Ishikawa (cell line): ENCODE measurements at regions not wholly inside any gene's neighbourhood (a gene's known extent, or its start where the extent isn't known, plus 50 kb on each side); places are given as distances from the start of the nearest gene placed in this dataset.

ENCODE experiments used
- CEBPB ChIP-seq: IDR thresholded peaks from 2 replicates; pipeline ENCODE4 v1.6.1; 2012
- CREB1 ChIP-seq: IDR thresholded peaks from 2 replicates; pipeline ENCODE4 v1.6.1; 2012; ENCODE audit warnings: low read depth
- EGR1 ChIP-seq: IDR thresholded peaks from 2 replicates; pipeline ENCODE4 v1.6.1; 2012
- EP300 ChIP-seq: IDR thresholded peaks from 2 replicates; pipeline ENCODE4 v1.6.1; 2012; ENCODE audit warnings: borderline replicate concordance
- FOXM1 ChIP-seq: IDR thresholded peaks from 2 replicates; pipeline ENCODE4 v1.6.1; 2012; ENCODE audit warnings: low read depth, borderline replicate concordance
- NFIC ChIP-seq: IDR thresholded peaks from 2 replicates; pipeline ENCODE4 v1.6.1; 2012
- RAD21 ChIP-seq: IDR thresholded peaks from 2 replicates; pipeline ENCODE4 v1.6.1; 2012; ENCODE audit warnings: low read depth
- TAF1 ChIP-seq: IDR thresholded peaks from 2 replicates; pipeline ENCODE4 v1.6.1; 2012; ENCODE audit warnings: low read depth, mild to moderate bottlenecking
- TCF12 ChIP-seq: IDR thresholded peaks from 2 replicates; pipeline ENCODE4 v1.6.1; 2012; ENCODE audit warnings: low read depth
- TEAD4 ChIP-seq: IDR thresholded peaks from 2 replicates; pipeline ENCODE4 v1.6.1; 2012
- YY1 ChIP-seq: IDR thresholded peaks from 2 replicates; pipeline ENCODE4 v1.6.1; 2012; ENCODE audit warnings: low read depth
- ZBTB7A ChIP-seq: IDR thresholded peaks from 2 replicates; pipeline ENCODE4 v1.6.1; 2012; ENCODE audit warnings: low read depth
- TF ChIP-seq, protein P1 (sequence below): IDR thresholded peaks from 2 replicates; pipeline ENCODE4 v1.6.1; 2012; ENCODE audit warnings: low read depth, mild to moderate bottlenecking
- TF ChIP-seq, protein P2 (sequence below): IDR thresholded peaks from 2 replicates; pipeline ENCODE4 v1.6.1; 2012
- TF ChIP-seq, protein P3 (sequence below): IDR thresholded peaks from 2 replicates; pipeline ENCODE4 v1.6.1; 2012

DNA sequence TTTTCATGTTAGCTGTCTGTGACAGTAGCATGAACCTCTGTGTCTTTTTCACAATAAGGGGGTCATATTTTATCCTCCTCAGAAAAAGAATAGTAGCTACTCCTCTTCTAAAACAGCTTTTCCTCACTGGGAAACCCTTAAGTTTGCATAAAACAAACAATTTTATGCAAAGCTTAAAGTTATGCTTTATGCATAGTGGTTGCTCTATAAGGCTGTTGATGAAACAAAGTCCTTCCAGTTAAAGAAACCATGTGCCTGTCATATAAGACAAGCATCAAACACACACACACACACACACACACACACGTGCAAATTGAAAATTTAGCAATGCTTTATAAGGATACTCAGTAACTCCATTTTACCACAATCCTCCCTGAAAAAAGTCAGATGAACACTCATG, 107.0 kb downstream of the CHD1L start:
- no peak for TF ChIP-seq TAF1
- TF ChIP-seq, protein P1, sequence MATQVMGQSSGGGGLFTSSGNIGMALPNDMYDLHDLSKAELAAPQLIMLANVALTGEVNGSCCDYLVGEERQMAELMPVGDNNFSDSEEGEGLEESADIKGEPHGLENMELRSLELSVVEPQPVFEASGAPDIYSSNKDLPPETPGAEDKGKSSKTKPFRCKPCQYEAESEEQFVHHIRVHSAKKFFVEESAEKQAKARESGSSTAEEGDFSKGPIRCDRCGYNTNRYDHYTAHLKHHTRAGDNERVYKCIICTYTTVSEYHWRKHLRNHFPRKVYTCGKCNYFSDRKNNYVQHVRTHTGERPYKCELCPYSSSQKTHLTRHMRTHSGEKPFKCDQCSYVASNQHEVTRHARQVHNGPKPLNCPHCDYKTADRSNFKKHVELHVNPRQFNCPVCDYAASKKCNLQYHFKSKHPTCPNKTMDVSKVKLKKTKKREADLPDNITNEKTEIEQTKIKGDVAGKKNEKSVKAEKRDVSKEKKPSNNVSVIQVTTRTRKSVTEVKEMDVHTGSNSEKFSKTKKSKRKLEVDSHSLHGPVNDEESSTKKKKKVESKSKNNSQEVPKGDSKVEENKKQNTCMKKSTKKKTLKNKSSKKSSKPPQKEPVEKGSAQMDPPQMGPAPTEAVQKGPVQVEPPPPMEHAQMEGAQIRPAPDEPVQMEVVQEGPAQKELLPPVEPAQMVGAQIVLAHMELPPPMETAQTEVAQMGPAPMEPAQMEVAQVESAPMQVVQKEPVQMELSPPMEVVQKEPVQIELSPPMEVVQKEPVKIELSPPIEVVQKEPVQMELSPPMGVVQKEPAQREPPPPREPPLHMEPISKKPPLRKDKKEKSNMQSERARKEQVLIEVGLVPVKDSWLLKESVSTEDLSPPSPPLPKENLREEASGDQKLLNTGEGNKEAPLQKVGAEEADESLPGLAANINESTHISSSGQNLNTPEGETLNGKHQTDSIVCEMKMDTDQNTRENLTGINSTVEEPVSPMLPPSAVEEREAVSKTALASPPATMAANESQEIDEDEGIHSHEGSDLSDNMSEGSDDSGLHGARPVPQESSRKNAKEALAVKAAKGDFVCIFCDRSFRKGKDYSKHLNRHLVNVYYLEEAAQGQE: no peak

DNA sequence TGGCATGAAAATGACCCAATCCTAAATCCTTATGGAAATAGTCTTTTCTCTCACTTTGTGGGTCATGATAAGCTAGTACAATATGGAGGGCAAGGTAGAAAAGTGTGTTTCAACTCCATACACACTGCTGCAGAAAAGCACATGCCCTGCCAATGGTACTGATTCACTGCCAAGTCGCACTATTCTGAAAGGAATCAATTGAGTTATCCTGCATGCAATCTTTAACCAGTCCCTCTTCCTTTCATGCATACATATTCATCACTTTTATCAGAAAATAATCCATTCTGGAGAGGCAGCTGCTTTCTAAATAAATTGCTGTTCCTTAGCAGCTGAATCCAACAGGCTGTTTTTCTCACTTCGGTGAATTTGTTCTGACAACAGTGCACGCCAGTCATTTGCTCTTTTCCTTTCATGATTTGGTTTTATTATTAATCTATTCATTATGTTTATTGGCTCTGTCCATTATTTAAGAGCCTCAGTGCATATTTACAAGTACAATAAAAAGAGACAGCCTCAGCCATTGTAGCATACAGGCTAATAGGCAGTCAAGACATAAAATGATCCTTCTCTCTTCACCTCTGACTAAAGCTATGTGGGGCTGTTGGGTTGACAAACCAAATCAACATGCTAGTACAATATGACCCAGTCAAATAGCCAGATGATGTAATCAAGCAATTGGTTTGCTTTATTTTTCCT, 108.8 kb downstream of the CHD1L start:
- no peak for TF ChIP-seq TEAD4
- TF ChIP-seq, protein P2, sequence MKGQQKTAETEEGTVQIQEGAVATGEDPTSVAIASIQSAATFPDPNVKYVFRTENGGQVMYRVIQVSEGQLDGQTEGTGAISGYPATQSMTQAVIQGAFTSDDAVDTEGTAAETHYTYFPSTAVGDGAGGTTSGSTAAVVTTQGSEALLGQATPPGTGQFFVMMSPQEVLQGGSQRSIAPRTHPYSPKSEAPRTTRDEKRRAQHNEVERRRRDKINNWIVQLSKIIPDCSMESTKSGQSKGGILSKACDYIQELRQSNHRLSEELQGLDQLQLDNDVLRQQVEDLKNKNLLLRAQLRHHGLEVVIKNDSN: no peak
- TF ChIP-seq RAD21: no peak
- no peak for TF ChIP-seq CEBPB
- no peak for TF ChIP-seq EGR1
- TF ChIP-seq EP300: no peak
- TF ChIP-seq, protein P3, sequence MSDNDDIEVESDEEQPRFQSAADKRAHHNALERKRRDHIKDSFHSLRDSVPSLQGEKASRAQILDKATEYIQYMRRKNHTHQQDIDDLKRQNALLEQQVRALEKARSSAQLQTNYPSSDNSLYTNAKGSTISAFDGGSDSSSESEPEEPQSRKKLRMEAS: no peak
- TF ChIP-seq TAF1: no peak
- no peak for TF ChIP-seq FOXM1
- no peak for TF ChIP-seq CREB1
- TF ChIP-seq, protein P1: no peak
- no peak for TF ChIP-seq NFIC
- no peak for TF ChIP-seq TCF12

DNA sequence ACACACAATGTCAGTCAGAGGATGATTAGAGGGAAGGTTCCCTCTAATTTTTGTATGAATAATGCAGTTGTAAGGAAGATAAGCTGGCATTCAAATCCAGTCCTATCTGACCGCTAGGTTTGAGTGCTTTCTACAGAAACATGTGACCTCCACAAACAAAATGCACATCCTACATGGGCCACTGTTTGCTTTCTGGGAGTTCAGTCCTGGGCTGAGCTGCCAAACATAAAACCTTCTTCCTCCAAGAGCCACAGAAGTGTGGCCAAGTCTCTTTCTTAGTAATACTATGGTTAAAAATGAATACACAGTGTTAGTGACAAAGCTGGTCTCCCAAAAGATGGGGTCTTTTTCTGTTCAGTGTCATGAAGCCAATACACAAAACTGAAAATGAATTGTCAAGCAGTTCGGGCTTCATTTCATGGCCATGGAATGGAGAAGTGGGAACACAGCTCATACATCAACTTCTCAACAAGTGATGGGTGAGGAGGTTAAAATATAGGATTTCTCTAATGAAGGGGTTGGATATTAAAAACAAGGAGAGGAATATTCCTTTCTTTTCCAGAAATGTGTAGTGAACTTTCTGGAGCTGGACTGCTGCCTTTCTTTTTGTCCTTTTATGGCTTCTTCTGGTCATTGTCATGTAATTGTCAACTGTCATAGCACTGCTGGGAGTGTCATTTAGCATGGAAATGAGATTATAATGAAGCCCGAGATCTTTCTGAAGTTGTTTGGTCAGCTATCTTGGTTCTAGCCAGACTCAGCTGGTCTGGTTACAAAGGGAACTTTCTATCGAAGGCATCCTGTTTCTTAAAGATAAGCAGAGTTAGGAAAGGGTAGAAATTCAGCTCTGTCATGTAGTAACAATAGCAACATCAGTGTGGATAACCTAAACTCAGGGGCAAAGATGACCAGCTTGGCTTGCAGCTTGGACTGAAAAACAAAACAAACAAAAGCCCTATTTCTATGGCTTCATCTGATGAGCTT, 135.1 kb downstream of the CHD1L start:
- TF ChIP-seq CREB1 (no peak), ZBTB7A (no peak), EP300 (no peak), EGR1 (no peak), CEBPB (no peak), RAD21 (no peak), YY1 (no peak), FOXM1 (no peak), TCF12 (no peak), NFIC (no peak), TAF1 (no peak), TEAD4 (no peak)
- TF ChIP-seq, protein P3: no peak
- TF ChIP-seq, protein P1: no peak
- TF ChIP-seq, protein P2: no peak

DNA sequence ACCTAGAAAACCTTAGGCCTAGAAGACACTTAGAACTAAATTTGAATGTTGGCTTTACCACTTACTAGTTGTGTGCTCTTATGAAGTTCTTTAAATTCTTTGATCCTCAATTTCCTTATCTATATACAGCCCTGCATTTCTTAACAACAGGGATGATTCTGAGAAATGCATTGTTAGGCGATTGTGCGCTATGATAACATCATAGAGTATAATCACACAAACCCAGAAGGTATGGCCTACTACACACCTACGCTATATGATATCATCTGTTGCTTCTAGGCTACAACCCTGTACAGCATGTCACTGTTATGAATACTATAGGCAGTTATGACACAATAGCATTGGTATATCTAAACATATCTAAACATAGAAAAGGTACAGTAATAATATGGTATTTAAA, 137.4 kb downstream of the CHD1L start:
- TF ChIP-seq EP300: no peak
- no peak for TF ChIP-seq TEAD4
- TF ChIP-seq, protein P1: no peak
- no peak for TF ChIP-seq TCF12
- TF ChIP-seq EGR1: no peak
- no peak for TF ChIP-seq NFIC
- no peak for TF ChIP-seq TAF1
- TF ChIP-seq YY1: no peak
